GM12865 (cell line): ENCODE measurements at regions not wholly inside any gene's neighbourhood (a gene's known extent, or its start where the extent isn't known, plus 50 kb on each side); places are given as distances from the start of the nearest gene placed in this dataset.
A peak's percentile ranks its signal among the peaks of the same experiment; 100 is the strongest.

Experiments
- DNase-seq: peaks from one replicate; pipeline ENCODE4 v3.0.0; 2010; ENCODE audit warnings: low read depth
- H3K4me3 ChIP-seq: 2 replicates; pipeline ENCODE4 v1.5.1; 2011; ENCODE audit warnings: mild to moderate bottlenecking, low read depth, low read length, control low read depth
- TF ChIP-seq, protein P1 (sequence below): IDR thresholded peaks from 2 replicates; pipeline ENCODE4 v1.5.1; 2011; ENCODE audit warnings: low read length, control low read depth, low read depth, inconsistent platforms; ENCODE audit not compliant: insufficient read depth; ENCODE audit errors: missing control alignments

GRCh38 chr17:70976447-70976846 lies 807.1 kb downstream of the KCNJ2 start:
- no peak for DNase-seq
- TF ChIP-seq, protein P1, sequence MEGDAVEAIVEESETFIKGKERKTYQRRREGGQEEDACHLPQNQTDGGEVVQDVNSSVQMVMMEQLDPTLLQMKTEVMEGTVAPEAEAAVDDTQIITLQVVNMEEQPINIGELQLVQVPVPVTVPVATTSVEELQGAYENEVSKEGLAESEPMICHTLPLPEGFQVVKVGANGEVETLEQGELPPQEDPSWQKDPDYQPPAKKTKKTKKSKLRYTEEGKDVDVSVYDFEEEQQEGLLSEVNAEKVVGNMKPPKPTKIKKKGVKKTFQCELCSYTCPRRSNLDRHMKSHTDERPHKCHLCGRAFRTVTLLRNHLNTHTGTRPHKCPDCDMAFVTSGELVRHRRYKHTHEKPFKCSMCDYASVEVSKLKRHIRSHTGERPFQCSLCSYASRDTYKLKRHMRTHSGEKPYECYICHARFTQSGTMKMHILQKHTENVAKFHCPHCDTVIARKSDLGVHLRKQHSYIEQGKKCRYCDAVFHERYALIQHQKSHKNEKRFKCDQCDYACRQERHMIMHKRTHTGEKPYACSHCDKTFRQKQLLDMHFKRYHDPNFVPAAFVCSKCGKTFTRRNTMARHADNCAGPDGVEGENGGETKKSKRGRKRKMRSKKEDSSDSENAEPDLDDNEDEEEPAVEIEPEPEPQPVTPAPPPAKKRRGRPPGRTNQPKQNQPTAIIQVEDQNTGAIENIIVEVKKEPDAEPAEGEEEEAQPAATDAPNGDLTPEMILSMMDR, result no peak
- no peak overlapping the region for H3K4me3 ChIP-seq

DNA sequence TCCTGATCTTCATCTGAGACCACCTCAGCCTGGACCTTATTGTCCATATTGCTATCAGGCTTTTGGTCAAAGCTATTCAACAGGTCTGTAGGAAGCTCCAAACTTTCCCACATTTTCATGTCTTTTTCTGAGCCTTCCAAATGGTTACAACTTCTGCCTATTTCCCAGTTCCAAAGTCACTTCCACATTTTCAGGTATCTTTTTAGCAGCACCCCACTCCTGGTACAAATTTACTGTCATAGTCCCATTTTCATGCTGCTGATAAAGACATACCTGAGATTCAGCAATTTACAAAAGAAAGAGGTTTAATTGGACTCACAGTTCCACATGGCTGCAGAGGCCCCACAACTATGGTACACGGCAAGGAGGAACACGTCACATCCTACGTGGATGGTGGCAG lies 815.5 kb downstream of the KCNJ2 start:
- TF ChIP-seq, protein P1, result no peak
- no peak for DNase-seq
- no peak overlapping the region for H3K4me3 ChIP-seq

GRCh38 chr17:70987867-70988340 lies 818.6 kb downstream of the KCNJ2 start:
- TF ChIP-seq, protein P1, result no peak
- no peak overlapping the region for H3K4me3 ChIP-seq
- peak; percentile 73 for DNase-seq

DNA sequence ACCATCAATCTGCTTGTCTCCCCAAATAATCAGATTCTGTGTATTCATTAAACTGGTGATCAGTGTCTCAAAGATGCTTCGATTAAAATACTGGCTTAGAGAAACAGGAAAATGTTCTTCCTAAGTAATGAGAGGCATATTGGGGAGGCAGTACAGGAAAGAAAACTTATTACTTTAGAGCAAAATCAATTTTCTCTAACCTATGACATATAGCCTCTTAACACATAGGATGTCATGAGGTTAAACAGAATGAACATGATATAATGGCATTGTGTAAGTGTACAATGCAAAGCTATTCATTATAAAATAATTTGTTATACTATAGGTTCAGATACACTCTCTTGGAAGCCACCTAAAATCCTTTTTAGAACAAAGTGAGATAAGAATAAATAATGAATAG lies 819.3 kb downstream of the KCNJ2 start:
- H3K4me3 ChIP-seq, result no peak overlapping the region
- no peak for DNase-seq
- TF ChIP-seq, protein P1, result no peak

DNA sequence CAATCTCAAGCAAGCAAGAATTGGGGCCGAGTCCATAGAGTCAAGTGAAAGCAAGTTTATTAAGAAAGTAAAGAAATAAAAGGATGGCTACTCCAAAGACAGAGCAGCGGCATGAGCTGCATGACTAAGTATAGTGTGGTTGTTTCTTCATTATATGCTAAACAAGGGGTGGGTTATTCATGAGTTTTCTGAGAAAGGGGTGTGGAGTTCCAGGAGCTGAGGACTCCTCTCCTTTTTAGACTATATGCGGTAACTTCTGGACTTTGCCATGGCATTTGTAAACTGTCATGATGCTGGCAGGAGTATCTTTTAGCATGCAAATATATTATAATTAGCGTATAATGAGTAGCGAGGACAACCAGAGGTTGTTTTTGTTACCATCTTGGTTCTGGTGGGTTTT lies 819.9 kb downstream of the KCNJ2 start:
- H3K4me3 ChIP-seq, result no peak overlapping the region
- DNase-seq, result no peak
- TF ChIP-seq, protein P1, result no peak

- DNase-seq, result no peak
- TF ChIP-seq, protein P1, result no peak
- no peak overlapping the region for H3K4me3 ChIP-seq
Measured at GRCh38 chr17:70994194-70994593, 824.9 kb downstream of the KCNJ2 start.

DNA sequence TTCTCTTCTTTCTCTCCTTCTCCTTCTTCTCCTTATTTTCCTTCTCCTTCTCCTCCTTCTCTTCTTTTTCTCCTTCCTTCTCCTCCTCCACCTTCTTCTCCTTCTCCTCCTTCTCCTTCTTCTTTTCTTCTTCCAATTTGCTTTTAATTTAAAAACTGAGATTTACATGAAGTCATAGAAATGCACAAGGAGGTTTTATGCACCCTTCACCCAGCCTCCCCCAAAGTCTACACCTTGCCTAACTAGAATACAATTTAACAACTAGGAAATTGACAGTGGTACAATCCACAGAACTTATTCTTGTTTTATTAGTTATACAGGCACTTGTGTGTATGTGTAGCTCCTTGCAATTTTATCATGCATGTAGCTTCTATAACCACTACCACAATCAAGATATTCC lies 826.7 kb downstream of the KCNJ2 start:
- no peak for DNase-seq
- TF ChIP-seq, protein P1, result no peak
- no peak overlapping the region for H3K4me3 ChIP-seq
